Osteocyte (in vitro differentiated cells): ENCODE measurements at regions not wholly inside any gene's neighbourhood (a gene's known extent, or its start where the extent isn't known, plus 50 kb on each side); places are given as distances from the start of the nearest gene placed in this dataset.

Source experiments
- DNase-seq: peaks from one replicate; pipeline ENCODE4 v3.0.0; 2021; ENCODE audit warnings: mixed read lengths; ENCODE audit not compliant: unreplicated experiment; ENCODE audit errors: extremely low spot score
- H3K27ac Mint-ChIP-seq: one replicate; pipeline ENCODE4 v1.8.0; 2021; ENCODE audit warnings: mild to moderate bottlenecking, mixed read lengths; ENCODE audit not compliant: unreplicated experiment
- H3K27me3 Mint-ChIP-seq: one replicate; pipeline ENCODE4 v1.8.0; 2021; ENCODE audit warnings: mixed read lengths; ENCODE audit not compliant: unreplicated experiment
- H3K36me3 Mint-ChIP-seq: one replicate; pipeline ENCODE4 v1.8.0; 2021; ENCODE audit warnings: mixed read lengths; ENCODE audit not compliant: unreplicated experiment
- H3K4me1 Mint-ChIP-seq: one replicate; pipeline ENCODE4 v1.8.0; 2021; ENCODE audit warnings: mixed read lengths; ENCODE audit not compliant: unreplicated experiment
- H3K4me3 Mint-ChIP-seq: one replicate; pipeline ENCODE4 v1.8.0; 2021; ENCODE audit warnings: mild to moderate bottlenecking, moderate library complexity, mixed read lengths; ENCODE audit not compliant: unreplicated experiment
- H3K9me3 Mint-ChIP-seq: one replicate; pipeline ENCODE4 v1.8.0; 2021; ENCODE audit warnings: mixed read lengths; ENCODE audit not compliant: unreplicated experiment
- CTCF ChIP-seq: fragments of 200-600 bp; sonication (generic); IDR thresholded peaks from 2 replicates; pipeline ENCODE4 v1.5.0; 2021; ENCODE audit warnings: antibody characterized with exemption, mild to moderate bottlenecking, moderate library complexity

GRCh38 chr9:29866556-29866955 is 2293.3 kb upstream of the C9orf72 start:
- H3K27me3 Mint-ChIP-seq, result no peaks in the 10 kb centered on the region
- no peak for DNase-seq
- no peaks in the 10 kb centered on the region for H3K9me3 Mint-ChIP-seq
- TF ChIP-seq CTCF, result no peak
- H3K4me1 Mint-ChIP-seq, result no peaks in the 10 kb centered on the region
- H3K36me3 Mint-ChIP-seq, result no peaks in the 10 kb centered on the region
- H3K27ac Mint-ChIP-seq, result no peak overlapping the region
- H3K4me3 Mint-ChIP-seq, result no peak overlapping the region

GRCh38 chr9:29873579-29873978 is 2300.3 kb upstream of the C9orf72 start:
- H3K9me3 Mint-ChIP-seq, result no peaks in the 10 kb centered on the region
- DNase-seq, result no peak
- H3K4me3 Mint-ChIP-seq, result no peak overlapping the region
- H3K27me3 Mint-ChIP-seq, result no peaks in the 10 kb centered on the region
- H3K27ac Mint-ChIP-seq, result no peak overlapping the region
- no peaks in the 10 kb centered on the region for H3K36me3 Mint-ChIP-seq
- TF ChIP-seq CTCF, result no peak
- H3K4me1 Mint-ChIP-seq, result no peaks in the 10 kb centered on the region

GRCh38 chr9:29875547-29875946 is 2302.3 kb upstream of the C9orf72 start:
- TF ChIP-seq CTCF, result no peak
- no peak overlapping the region for H3K4me3 Mint-ChIP-seq
- H3K4me1 Mint-ChIP-seq, result no peaks in the 10 kb centered on the region
- H3K36me3 Mint-ChIP-seq, result no peaks in the 10 kb centered on the region
- H3K27me3 Mint-ChIP-seq, result no peaks in the 10 kb centered on the region
- H3K9me3 Mint-ChIP-seq, result no peaks in the 10 kb centered on the region
- no peak overlapping the region for H3K27ac Mint-ChIP-seq
- no peak for DNase-seq

- Mint-ChIP-seq H3K4me1 (no peaks in the 10 kb centered on the region), H3K9me3 (no peaks in the 10 kb centered on the region), H3K36me3 (no peaks in the 10 kb centered on the region), H3K27ac (no peak overlapping the region), H3K4me3 (no peak overlapping the region), H3K27me3 (no peaks in the 10 kb centered on the region)
- DNase-seq, result no peak
- no peak for TF ChIP-seq CTCF
These were observed 2309.5 kb upstream of the C9orf72 start for GRCh38 chr9:29882767-29883166.

- Mint-ChIP-seq H3K4me3 (no peak overlapping the region), H3K9me3 (peaks cover 4% of the 10 kb centered on the region), H3K27me3 (no peaks in the 10 kb centered on the region), H3K36me3 (no peaks in the 10 kb centered on the region), H3K27ac (no peak overlapping the region), H3K4me1 (no peaks in the 10 kb centered on the region)
- DNase-seq, result no peak
- TF ChIP-seq CTCF, result no peak
These were observed 2332.8 kb upstream of the C9orf72 start for GRCh38 chr9:29906065-29906464.
